Ecto neural progenitor cell (in vitro differentiated cells): ENCODE measurements at regions not wholly inside any gene's neighbourhood (a gene's known extent, or its start where the extent isn't known, plus 50 kb on each side); places are given as distances from the start of the nearest gene placed in this dataset.

Experiments used
- DNase-seq: peaks from one replicate; pipeline ENCODE4 v3.0.0-alpha.2; 2018; ENCODE audit warnings: low spot score

GRCh38 chr22:22744412-22745224 lies 100.2 kb downstream of the GGTLC2 start:
- no peak for DNase-seq

DNA sequence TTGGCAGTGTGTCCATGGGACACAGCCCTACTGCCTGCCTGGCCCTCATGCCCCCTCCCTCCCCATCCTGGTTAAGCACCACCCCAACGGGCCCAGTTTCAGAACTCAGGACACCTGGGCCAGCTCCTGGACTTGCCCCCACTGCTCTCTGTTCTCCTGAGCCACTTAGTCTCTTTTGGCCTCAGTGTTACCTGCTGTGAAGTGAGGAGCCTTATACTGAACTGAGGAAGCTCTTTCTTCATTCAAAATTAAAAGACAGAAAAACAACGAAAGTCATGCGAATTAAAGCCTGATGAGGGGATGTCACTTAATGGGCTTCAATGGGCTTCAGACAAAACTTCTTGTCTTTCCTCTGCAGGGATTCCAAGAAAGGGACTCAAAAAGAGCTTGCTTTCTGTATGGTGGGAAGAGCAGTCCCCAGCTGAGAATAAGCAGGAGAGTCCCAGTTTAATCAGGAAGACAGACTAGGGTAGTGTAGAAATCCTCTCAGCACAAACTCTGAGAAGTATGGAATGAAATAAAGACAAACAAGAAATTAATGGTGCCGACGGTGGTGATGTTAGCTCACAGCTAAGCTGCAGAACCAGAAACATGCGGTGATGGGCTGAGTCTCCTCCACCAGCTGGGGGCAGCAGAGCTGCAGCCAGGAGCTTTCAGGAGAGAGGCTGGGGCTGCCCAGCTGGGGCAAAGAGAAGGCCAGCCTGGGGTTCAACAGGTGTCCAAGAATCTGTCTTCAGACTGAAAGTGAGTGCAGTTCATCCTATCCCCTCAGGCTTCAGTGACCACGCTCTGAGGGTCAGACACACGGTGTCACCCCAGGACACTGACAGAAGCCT lies 101.0 kb downstream of the GGTLC2 start:
- DNase-seq = peak; percentile 70

- DNase-seq = no peak
These were observed 101.9 kb downstream of the GGTLC2 start for GRCh38 chr22:22746061-22746962.

DNA sequence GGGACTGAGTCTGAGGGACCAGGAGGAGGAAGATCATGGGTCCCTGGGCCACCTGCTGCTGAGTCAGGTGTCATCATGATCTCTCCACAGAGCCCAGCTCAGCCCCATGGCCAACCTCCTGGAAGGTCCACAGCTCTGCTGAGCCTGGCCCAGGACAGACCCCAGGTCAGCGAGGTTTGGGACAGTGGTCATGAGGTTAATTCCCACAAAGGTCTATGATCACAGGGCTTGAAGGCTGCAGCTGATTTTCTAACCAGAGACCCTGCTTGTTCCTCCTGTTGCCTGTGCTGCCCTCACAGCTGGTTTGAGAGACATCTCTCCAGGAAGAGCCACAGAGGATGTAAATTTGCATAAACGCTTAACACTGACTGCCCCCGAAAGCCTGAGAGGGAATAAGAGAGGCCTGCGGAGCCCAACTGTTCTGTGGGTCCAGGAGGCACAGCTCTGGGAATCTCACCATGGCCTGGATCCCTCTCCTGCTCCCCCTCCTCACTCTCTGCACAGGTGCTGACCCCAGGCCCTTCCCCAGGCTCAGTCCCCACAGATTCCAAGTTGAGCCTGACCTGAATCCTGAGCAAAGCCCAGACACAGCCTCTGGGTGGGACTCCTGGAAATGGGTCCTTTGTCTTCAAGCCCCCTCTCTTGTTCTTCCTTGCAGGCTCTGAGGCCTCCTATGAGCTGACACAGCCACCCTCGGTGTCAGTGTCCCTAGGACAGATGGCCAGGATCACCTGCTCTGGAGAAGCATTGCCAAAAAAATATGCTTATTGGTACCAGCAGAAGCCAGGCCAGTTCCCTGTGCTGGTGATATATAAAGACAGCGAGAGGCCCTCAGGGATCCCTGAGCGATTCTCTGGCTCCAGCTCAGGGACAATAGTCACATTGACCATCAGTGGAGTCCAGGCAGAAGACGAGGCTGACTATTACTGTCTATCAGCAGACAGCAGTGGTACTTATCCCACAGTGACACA lies 102.8 kb downstream of the GGTLC2 start:
- no peak for DNase-seq

GRCh38 chr22:22748297-22748743 lies 103.9 kb downstream of the GGTLC2 start:
- DNase-seq = no peak

- DNase-seq = no peak
These were observed 104.3 kb downstream of the GGTLC2 start for GRCh38 chr22:22748756-22749155.

DNA sequence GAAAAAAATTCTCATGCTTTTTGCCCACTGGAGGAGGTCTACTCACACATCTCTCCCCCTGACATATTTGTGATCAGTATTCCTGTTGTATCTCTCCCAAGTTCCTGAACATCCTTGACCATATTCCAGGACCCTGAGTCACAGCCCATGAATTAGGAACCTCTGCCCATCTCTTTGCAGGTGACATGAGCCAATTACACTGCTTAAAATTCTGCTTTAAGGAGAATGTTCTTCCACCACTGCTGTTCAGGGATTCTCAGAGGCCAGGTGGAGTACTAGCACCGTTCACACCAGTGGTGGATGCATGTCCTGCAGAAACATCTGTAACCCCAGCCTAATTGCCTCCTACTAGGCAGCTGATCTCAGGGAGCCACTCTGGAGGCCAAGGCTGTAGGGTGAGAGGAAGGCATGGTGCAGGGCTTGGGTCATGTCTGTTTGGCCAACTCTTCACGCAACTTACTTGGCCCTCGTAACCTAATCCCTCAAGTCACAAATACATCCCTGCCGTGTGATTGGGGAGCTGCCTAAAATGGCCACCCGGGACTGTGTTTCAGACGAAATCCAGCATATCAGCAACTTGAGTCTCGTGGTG lies 104.8 kb downstream of the GGTLC2 start:
- DNase-seq = no peak

DNA sequence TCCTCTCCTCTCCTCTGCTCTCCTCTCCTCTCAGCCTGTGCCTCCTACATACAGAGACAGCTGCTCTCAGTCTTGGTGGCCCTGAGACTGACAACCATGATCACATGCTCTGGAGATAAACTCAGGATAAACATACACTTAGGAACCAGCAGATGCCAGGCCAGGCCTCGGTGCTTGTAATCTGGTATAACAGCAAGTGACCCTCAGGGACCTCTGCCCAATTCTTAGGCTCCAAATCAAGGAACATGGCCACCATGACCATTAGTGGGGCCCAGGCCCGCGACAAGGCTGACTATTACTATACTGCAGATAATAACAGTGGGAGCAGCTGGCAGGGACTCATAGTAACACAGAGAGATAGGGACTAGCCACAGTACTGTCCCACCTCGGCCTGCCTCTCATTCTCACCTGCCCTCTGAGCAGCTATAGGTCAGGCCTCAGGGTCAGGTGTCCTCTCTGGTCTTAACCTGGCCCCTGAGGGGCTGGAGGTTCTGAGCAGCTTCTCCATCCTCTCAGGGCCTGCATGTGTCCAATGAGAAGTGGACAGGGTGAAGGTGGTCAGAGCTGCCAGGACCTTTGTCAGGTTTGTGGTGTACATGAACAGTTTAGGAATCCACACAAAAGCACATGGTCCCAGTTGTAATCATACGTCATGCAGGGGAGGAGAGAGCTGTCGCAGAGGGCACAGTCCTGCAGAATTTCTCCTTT lies 106.1 kb downstream of the GGTLC2 start:
- DNase-seq = no peak

DNA sequence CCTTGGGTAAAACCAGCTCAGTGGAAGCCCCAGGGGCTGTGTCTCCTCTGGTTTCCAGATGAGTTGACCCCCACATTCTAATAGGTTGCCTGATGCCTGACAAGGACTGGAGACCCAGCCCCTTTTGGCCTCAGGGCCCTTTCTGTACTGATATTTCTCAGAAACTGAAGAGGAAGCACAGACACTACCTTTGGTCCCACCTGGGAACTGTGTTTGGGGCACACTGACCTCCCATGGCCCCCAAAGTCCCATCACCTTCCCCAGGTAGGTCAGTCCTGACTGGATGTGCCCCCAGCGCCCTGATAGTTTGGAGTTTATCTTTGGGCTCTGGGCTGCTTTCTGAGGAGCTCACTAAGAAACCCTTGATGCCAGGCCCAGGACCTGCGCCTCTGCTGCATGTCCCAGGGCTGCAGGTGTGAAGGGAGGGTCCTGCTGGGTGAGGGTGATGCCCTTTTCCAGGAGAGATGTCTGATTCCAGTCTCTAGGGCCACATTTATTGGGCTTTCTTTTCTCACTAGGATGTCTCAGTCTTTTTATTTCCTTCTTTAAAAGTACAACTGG lies 106.7 kb downstream of the GGTLC2 start:
- no peak for DNase-seq

GRCh38 chr22:22752199-22752555 lies 107.8 kb downstream of the GGTLC2 start:
- DNase-seq = no peak

- no peak for DNase-seq
These were observed 108.4 kb downstream of the GGTLC2 start for GRCh38 chr22:22752556-22753477.

DNA sequence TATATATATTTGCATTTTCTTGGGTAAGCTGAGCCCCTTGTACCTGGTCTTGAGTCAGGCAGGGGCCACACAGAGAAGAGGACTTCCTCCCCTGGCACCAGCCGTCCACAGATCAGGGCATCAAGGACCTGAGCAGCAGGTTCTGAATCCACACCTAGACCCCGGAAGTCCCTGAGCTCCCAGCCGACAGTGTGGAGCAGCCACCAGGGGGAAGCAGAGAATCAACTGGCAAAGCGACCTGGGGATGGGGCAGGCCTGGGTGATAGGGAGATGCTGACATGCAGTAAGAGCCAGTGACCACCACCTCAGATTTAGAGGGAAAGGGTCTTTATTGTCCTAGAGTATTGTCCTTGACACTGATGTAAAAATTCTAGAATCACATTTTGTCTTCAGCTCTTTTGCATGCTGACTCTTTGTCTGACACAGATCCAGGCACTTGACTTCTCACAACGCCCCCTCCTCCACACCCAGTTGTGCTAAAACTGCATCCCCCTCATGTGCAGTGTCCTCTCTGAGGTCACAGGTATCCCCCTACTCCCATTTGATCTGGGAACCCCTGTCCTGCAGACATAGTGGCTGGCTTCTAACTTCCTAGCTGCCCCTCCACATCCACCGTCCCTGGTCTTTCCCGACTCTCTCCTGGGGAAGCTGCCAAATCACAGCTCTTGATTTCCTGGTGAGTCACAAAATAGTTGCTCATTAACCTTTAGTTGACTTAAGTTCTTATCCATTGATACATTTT lies 109.3 kb downstream of the GGTLC2 start:
- DNase-seq = peak; percentile 80

GRCh38 chr22:22754268-22754657 lies 109.8 kb downstream of the GGTLC2 start:
- peak; percentile 10 for DNase-seq

DNA sequence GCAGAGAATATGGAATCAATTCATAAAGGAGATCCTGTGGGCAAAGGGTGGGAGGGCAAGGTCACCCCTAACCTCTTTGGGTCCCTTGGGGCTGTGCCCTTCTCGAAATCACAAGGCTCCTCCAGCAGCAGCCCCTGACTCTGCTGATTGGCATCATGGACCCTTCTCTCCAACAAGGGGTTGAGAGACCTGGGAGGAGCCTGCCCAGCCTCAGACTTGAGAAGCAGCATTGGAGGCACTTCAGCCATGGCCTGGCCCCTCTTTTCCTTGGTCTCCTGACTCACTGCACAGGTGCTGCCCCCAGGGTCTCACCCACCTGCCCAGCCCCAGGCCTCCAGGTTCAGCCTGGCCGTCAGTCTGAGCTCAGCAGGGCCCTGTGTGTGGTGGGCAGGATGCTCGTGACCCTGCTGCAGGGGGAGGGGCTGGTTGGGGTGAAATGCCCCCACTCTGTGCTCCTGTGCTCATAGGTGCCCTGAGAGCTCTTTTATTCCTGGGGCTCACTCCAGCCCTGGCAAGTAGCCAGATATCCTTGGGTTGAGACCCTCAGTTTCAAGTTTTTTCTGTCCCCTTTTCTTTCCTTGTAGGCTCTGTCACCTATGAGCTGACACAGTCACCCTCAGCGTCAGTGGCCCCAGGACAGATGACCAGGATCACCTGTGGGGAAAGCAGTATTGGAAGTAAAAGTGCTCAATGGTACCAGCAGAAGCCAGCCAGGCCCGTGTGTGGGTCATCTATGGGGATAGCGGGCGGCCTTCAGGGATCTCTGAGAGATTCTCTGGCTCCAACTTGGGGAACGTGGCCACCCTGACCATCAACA lies 110.8 kb downstream of the GGTLC2 start:
- DNase-seq = peak; percentile 29

GRCh38 chr22:22755778-22756100 lies 111.3 kb downstream of the GGTLC2 start:
- DNase-seq = no peak

GRCh38 chr22:22756109-22756508 lies 111.7 kb downstream of the GGTLC2 start:
- DNase-seq = peak; percentile 15
